ENCODE measurements at regions not wholly inside any gene's neighbourhood (a gene's known extent, or its start where the extent isn't known, plus 50 kb on each side); places are given as distances from the start of the nearest gene placed in this dataset.

GRCh38 chr13:91042870-91043269, 304.6 kb upstream of the MIR17HG start:
- no peak overlapping the region for H3K4me3 ChIP-seq (ENCODE audit: low read depth, low read length)
- DNase-seq (ENCODE audit: low read depth) = no peak
- TF ChIP-seq, protein P1, sequence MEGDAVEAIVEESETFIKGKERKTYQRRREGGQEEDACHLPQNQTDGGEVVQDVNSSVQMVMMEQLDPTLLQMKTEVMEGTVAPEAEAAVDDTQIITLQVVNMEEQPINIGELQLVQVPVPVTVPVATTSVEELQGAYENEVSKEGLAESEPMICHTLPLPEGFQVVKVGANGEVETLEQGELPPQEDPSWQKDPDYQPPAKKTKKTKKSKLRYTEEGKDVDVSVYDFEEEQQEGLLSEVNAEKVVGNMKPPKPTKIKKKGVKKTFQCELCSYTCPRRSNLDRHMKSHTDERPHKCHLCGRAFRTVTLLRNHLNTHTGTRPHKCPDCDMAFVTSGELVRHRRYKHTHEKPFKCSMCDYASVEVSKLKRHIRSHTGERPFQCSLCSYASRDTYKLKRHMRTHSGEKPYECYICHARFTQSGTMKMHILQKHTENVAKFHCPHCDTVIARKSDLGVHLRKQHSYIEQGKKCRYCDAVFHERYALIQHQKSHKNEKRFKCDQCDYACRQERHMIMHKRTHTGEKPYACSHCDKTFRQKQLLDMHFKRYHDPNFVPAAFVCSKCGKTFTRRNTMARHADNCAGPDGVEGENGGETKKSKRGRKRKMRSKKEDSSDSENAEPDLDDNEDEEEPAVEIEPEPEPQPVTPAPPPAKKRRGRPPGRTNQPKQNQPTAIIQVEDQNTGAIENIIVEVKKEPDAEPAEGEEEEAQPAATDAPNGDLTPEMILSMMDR (IDR thresholded peaks at IDR 0.05; ENCODE audit: insufficient read depth, low read length) = no peak

DNA sequence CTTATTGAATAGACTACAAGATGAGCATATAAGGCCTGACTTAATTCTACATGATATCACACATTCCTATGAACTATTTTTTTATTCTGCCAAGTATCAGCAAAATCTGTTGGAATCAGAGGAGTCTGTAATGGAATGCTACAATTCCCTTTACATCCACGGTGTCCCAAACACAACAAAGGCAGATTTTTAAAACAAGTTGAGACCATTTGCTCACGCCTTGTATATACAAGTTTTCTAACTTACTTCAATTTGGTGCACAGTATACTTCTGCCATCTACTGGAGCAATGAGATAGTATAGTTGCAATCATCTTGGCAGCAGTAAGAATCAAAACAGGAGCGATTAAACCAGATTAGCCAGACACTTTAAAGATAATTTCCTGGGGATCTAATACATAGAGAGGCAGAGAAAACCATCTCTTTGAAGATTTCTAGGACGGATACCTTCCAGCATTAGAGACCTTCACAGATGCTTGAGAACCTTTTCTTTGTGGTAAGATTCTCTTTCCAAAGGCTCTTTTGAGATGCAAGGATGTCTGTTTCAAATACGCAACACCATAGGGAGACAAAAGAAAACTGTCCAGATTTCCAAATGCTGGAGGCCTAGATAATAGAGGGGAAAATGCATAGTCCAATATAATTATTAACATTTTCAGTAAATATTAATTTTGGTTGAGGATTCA, 302.0 kb upstream of the MIR17HG start:
- no peak overlapping the region for H3K4me3 ChIP-seq (ENCODE audit: low read depth, low read length)
- TF ChIP-seq, protein P1 (IDR thresholded peaks at IDR 0.05; ENCODE audit: insufficient read depth, low read length) = no peak
- no peak for DNase-seq (ENCODE audit: low read depth)

DNA sequence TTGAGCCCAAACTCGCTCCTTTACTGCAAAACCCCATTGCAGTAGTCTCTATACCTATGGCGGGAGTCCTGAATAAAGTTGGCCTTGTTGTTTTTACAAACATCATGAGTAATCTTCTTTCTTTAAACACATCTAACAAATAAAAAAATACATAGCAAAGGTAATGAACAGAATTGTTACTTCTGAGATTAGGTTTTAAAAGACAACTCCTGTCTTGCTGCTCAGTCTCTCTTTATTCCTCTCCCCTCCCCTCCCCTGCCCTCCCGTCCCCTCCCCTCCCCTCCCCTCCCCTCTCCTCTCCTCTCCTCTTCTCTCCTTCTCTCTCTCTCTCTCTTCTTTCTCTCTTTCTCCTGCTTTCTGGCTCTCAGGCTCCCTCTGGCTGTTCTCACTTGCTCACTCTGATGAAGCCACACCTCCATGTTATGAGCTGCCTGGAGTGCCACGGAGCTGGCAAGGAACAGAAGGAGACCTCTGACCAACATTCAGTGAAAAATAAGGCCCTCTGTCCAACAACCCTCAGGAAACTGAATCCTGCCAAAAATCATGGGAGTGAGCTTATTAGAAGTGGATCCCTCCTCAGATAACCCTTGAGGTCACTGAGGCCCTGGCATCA, 300.7 kb upstream of the MIR17HG start:
- TF ChIP-seq, protein P1 (IDR thresholded peaks at IDR 0.05; ENCODE audit: insufficient read depth, low read length) = no peak
- no peak for DNase-seq (ENCODE audit: low read depth)
- H3K4me3 ChIP-seq (ENCODE audit: low read depth, low read length) = no peak overlapping the region

- no peak for DNase-seq (ENCODE audit: low read depth)
- no peak overlapping the region for H3K4me3 ChIP-seq (ENCODE audit: low read depth, low read length)
- TF ChIP-seq, protein P1 (IDR thresholded peaks at IDR 0.05; ENCODE audit: insufficient read depth, low read length) = no peak
Measured at GRCh38 chr13:91050970-91051369, 296.5 kb upstream of the MIR17HG start.

GRCh38 chr13:91052876-91053275, 294.6 kb upstream of the MIR17HG start:
- no peak for DNase-seq (ENCODE audit: low read depth)
- TF ChIP-seq, protein P1 (IDR thresholded peaks at IDR 0.05; ENCODE audit: insufficient read depth, low read length) = no peak
- no peak overlapping the region for H3K4me3 ChIP-seq (ENCODE audit: low read depth, low read length)

- DNase-seq (ENCODE audit: low read depth) = no peak
- TF ChIP-seq, protein P1 (IDR thresholded peaks at IDR 0.05; ENCODE audit: insufficient read depth, low read length) = no peak
- H3K4me3 ChIP-seq (ENCODE audit: low read depth, low read length) = no peak overlapping the region
Measured at GRCh38 chr13:91053318-91054065, 294.0 kb upstream of the MIR17HG start.
